GM21447 (cell line): ENCODE measurements at regions not wholly inside any gene's neighbourhood (a gene's known extent, or its start where the extent isn't known, plus 50 kb on each side); places are given as distances from the start of the nearest gene placed in this dataset.
"Not testable (repeated sequence)": the region's sequence is repeated elsewhere in the genome, so short reads cannot be mapped to it uniquely, and the experiment has no call there.

Experiments
- ATAC-seq: cut with Tn5 transposase; IDR thresholded peaks from one replicate; pipeline ENCODE4 v1.9.1; 2021; ENCODE audit not compliant: unreplicated experiment

GRCh38 chr22:47618180-47619010 is 855.9 kb downstream of the TBC1D22A start:
- no peak for ATAC-seq

DNA sequence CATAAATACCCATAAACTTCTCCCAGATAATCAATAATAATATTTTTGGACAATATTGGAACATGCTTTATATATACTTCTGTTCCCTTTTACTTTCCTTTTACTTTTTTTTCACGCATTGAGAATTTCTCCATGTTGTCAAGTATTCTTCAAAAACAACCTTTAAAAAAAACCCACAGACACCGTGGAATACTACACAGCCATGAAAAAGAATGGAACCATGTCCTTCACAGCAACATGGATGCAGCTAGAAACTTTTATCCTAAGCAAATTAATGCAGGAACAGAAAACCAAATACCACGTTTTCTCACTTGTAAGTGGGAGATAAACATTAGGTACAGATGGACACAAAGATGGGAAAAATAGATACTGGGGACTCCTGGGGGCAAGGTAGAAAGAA is 854.7 kb downstream of the TBC1D22A start:
- ATAC-seq, result no peak

DNA sequence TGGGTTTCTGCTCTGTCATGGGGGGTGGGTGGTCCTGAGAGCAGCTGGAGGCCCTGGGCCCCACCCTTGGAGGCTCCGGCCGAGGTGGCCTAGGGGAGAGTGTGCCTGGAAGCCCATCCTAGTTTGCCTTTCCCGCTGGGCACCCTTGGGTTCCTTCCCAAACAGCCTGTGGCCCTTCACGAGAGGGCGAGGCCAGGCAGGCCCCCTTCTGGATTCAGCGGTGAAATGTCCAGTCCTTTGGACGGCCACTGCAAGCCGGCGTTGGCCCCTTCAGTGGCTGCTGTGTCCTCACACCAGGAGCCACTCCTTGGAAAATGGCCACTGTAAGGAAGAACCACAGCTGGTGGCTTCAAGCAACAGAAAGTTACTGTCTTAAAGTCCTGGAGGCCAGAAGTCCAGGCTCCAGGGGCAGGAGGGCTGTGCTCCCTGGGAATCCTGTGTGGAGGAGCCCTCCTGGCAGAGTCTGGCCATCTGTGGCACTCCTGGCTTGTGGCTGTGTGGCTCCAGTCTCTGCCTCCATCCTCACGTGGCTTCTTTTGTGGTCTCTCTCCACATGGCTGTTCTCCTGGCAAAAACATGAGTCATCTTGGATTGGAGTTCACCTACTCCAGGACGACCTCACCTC is 854.1 kb downstream of the TBC1D22A start:
- no peak for ATAC-seq

GRCh38 chr22:47615051-47615450 is 852.6 kb downstream of the TBC1D22A start:
- no peak for ATAC-seq

- ATAC-seq, result no peak
Observed at GRCh38 chr22:47613606-47614350, 851.3 kb downstream of the TBC1D22A start.

DNA sequence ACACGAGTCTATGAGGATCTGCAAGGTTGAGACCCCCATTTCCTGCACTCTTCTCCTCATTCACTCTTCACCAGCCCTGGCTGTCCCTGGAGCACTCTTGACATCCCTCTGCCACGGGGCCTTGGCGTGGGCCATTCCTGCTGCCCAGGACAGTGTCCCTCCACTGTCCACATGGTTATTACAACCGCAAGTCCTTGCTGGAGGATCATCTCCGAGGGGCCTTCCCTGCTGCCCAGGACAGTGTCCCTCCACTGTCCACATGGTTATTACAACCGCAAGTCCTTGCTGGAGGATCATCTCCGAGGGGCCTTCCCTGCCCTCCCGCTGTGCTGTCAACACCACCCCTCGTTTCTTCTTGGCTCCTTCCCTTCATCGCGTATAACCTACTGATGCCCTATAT is 850.7 kb downstream of the TBC1D22A start:
- ATAC-seq, result not testable (repeated sequence)

- no peak for ATAC-seq
Observed at GRCh38 chr22:47612311-47612910, 850.0 kb downstream of the TBC1D22A start.

- ATAC-seq, result no peak
Observed at GRCh38 chr22:47610764-47611163, 848.3 kb downstream of the TBC1D22A start.

DNA sequence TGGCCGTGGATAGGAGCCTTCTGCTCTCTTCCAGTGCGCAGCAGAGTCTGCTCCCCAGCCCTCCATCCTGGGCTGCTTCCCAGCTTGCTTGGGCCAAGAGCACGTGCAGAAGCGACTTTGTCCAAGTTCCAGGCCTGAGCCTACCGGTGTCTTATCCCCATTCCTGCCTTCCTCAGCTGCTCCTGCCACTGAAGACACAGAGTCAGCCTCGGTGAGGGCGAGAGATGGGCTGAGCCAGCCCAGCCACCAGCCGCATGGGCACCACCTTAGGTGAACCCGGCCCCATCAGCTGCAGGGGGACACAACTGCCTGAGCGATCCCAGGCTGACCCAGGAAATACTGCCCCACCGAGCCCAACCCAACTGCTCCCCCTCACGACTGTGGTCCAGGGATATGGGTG is 847.8 kb downstream of the TBC1D22A start:
- ATAC-seq, result no peak

DNA sequence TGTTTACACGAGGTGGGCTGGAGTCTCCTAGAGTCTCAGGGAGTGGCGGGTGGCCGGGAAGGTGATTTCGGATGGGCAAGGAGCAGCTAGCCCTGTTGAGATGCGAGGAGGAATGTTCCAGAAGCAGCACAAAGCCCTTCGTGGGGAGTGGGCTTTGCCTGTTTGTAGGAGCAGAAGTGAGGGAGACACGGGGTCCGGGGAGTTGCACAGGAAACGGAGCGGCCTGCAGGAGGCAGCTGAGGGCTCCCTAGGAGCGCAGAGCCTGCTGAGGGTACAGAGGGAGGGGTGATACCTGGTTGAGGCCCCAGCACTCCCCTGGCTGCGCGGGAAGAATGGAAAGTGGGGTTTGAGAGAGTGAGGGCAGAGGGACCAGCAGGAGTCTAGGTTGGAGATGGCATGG is 847.2 kb downstream of the TBC1D22A start:
- ATAC-seq, result no peak

DNA sequence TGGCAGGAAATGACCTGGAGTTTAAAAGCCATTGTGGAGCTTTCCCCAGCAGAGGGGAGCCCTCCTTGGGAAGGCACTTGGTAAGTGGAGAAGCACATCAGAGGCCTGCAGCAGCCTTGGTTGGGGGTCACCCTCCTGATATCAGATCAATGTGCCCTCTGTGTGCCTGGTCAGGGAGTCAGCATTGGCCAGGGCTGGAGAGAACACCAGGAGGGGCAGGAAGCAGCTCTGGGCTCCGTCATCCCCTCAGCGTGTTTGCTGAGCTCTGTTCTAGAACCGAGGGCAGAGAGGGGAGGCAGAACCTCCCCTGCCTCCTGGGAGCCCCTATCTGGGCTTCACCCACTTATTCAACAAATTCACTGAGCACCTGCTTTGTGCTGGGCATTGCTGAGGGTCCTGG is 846.0 kb downstream of the TBC1D22A start:
- no peak for ATAC-seq

DNA sequence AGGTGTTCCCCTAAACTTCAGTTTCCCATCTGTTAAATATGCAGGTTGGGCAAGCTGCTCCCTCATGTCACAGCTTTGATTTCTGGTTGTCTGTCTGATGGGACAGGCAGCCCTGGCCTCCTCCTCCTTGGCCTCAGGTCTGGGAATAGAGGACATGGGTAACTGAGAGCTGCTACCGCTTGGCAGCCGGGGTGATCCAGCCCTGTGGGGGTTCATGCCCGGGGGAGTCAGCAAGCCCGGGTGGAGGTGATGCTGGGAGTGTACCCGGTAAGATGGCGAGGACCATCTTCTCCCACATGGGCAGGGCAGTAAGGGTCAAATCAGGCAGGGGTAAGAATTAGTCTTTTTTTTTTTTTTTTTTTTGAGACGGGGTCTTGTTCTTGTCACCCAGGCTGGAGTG is 845.0 kb downstream of the TBC1D22A start:
- no peak for ATAC-seq

DNA sequence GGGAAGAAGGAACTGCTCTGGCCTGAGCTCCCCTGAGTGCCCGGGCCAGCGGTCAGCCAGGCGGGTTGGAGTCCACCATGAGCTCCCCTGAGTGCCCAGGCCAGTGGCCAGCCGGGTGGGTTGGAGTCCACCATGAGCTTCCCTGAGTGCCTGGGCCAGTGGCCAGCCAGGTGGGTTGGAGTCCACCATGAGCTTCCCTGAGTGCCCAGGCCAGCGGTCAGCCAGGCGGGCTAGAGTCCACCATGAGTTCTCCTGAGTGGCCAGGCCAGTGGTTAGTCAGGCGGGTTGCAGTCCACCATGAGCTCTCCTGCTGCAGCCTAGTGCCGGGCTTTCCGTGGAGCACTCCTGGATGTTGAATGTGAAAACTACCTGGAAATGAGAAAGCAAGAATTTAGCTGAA is 844.0 kb downstream of the TBC1D22A start:
- ATAC-seq, result no peak

- ATAC-seq, result no peak
Observed at GRCh38 chr22:47605886-47606285, 843.4 kb downstream of the TBC1D22A start.

GRCh38 chr22:47605441-47605840 is 843.0 kb downstream of the TBC1D22A start:
- ATAC-seq, result no peak

DNA sequence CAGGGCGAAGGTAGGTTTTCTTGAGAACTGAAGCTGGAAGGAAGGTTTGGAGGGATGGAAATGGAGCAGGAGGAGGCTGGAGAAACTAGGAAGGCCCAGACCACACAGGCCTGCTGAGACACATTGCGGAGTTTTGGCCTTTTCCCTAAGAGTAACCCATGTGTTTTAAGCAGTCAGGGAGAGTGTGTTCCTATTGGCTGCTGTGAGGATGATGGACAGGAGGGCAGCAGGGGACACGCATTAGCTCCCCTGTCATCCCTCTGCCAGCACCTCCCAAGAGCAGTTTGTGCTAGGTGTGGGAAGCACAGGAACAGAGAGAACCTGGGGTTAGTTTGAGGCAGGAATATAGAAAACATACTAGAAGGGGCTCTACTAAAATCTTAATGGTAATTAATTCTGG is 842.1 kb downstream of the TBC1D22A start:
- ATAC-seq, result no peak

GRCh38 chr22:47602732-47603131 is 840.3 kb downstream of the TBC1D22A start:
- ATAC-seq, result no peak

DNA sequence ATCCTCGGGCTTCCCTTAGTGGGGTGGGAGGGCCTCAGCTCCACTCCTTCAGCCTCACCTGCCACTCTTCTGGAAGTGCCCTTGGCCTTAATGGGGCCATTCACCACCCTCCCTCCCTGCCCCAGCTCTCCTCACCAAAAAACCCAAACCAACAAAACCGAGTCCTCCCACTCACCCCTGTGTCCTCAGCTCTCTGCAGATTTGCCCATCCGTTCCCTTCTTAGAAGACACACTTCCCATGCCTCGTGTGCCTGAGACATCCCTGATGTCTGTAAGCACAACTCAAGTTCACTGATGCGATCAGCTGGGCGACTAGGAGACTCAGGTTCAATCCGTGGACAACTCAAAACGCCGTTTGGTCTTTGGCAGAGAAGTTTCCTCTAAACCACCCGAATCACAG is 839.2 kb downstream of the TBC1D22A start:
- no peak for ATAC-seq

DNA sequence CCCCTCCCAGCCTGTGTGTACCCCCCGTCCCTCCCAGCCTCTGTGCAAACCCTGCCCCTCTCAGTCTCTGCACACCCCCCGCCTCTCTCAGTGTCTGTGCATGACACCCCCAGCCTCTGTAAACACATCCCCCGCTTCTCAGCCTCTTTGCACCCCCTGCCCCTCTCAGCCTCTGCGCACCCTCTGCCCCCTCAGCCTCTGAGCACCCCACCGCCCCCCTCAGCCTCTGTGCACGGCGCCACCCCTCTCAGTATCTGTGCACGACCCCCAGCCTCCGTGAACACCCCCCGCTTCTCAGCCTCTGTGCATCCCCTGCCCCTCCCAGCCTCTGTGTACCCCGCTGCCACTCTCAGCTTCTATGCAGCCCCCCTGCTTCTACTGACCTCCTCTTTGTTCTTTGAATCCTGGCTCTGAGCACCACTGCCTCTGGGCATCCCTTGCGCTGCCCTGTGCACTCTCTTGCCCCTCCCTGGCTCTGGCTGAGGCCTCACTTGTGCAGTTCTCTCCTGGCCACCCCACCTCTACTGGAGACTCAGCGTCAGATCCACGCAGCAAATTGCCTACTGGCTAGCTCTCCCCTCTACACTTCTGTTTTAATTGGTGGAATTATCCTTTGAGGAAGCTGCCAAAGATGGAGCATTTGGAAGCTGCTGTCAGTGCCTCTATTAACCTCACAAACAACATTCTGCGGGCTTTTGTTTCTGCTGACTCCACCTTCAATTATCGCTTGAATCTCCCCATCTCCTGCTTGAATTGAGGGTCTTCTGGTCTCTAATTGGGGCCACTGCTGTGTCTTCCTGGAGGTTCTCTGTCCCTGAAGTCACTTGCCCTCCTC is 838.6 kb downstream of the TBC1D22A start:
- ATAC-seq, result no peak

DNA sequence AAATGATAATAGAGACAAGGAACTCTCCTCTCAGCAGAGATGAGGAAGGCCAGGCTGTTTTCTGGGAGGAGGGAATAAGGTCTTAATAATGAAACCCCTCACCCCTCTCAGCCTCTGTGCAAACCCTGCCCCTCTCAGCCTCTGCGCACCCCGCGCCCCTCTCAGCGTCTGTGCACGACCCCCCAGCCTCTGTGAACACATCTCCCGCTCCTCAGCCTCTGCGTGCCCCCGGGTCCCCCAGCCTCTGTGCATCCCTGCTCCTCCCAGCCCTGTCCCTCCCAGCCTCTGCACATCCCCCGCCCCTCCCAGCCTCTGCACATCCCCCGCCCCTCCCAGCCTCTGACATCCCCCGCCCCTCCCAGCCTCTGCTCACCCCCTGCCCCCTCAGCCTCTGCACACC is 837.8 kb downstream of the TBC1D22A start:
- no peak for ATAC-seq

GRCh38 chr22:47599753-47600152 is 837.3 kb downstream of the TBC1D22A start:
- no peak for ATAC-seq
